Spleen (tissue), 7 donors: ENCODE measurements at regions not wholly inside any gene's neighbourhood (a gene's known extent, or its start where the extent isn't known, plus 50 kb on each side); places are given as distances from the start of the nearest gene placed in this dataset.

Source experiments
- POLR2AphosphoS5 ChIP-seq, 3 donors: sonication (generic); formaldehyde crosslinking; IDR thresholded peaks; one replicate each; pipeline ENCODE4 v1.5.1; 2017; ENCODE audit warnings: antibody characterized with exemption in 3 of 3
- TF ChIP-seq, protein P1 (sequence below), 11 experiments: fragments of 200-600 bp in 7 of 11; fragments of 450-650 bp in 4 of 11; sonication (generic) in 4 of 11; IDR thresholded peaks in 8 of 11; conservative IDR thresholded peaks in 3 of 11; 1 replicate in 7 of 11; 2 replicates in 4 of 11; pipeline versions ENCODE4 v1.4.0 to v1.8.0; 2016 to 2021; ENCODE audit warnings: antibody characterized with exemption in 11 of 11, inconsistent platforms in 4 of 11, mild to moderate bottlenecking in 1 of 11
- donor health status: DM: no; HTN: no; CAD: no; lungs with moderate emphysema.
- donor health status: DM: no; HTN: no; CAD: no.
- donor health status: DM: no; HTN: no; CAD: no.

- no peak for TF ChIP-seq POLR2AphosphoS5 (IDR thresholded peaks at IDR 0.05)
- TF ChIP-seq, protein P1, sequence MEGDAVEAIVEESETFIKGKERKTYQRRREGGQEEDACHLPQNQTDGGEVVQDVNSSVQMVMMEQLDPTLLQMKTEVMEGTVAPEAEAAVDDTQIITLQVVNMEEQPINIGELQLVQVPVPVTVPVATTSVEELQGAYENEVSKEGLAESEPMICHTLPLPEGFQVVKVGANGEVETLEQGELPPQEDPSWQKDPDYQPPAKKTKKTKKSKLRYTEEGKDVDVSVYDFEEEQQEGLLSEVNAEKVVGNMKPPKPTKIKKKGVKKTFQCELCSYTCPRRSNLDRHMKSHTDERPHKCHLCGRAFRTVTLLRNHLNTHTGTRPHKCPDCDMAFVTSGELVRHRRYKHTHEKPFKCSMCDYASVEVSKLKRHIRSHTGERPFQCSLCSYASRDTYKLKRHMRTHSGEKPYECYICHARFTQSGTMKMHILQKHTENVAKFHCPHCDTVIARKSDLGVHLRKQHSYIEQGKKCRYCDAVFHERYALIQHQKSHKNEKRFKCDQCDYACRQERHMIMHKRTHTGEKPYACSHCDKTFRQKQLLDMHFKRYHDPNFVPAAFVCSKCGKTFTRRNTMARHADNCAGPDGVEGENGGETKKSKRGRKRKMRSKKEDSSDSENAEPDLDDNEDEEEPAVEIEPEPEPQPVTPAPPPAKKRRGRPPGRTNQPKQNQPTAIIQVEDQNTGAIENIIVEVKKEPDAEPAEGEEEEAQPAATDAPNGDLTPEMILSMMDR (IDR thresholded peaks at IDR 0.05 in 8 of 11, conservative IDR thresholded peaks at IDR 0.05 in 3 of 11) = no peak
Observed at GRCh38 chr10:117920956-117921355, 125.8 kb downstream of the RAB11FIP2 start.
